RWPE2 (cell line): ENCODE measurements at regions not wholly inside any gene's neighbourhood (a gene's known extent, or its start where the extent isn't known, plus 50 kb on each side); places are given as distances from the start of the nearest gene placed in this dataset.

Experiments used
- ATAC-seq: fragments of 200-7000 bp; cut with Tn5 transposase; 3 replicates; pipeline ENCODE4 v1.9.1; 2021; ENCODE audit warnings: low read depth
- DNase-seq: peaks from one replicate; pipeline ENCODE4 v3.0.0-alpha.2; 2020; ENCODE audit warnings: low spot score
- H3K27ac ChIP-seq: fragments of 450-650 bp; 2 replicates; pipeline ENCODE4 v1.5.1; 2017; ENCODE audit warnings: mild to moderate bottlenecking; ENCODE audit not compliant: poor library complexity, severe bottlenecking
- H3K27me3 ChIP-seq: fragments of 250-450 bp; sonication (Bioruptor Pico); 2 replicates; pipeline ENCODE4 v1.5.1; 2021; ENCODE audit warnings: mild to moderate bottlenecking, moderate library complexity; ENCODE audit not compliant: insufficient read depth, poor library complexity, severe bottlenecking
- H3K36me3 ChIP-seq: fragments of 250-450 bp; sonication (Bioruptor Pico); 2 replicates; pipeline ENCODE4 v1.5.1; 2020; ENCODE audit warnings: low read depth, mild to moderate bottlenecking, moderate library complexity
- H3K4me1 ChIP-seq: fragments of 250-450 bp; sonication (Bioruptor Pico); 2 replicates; pipeline ENCODE4 v1.5.1; 2021; ENCODE audit warnings: mild to moderate bottlenecking, moderate library complexity; ENCODE audit not compliant: insufficient read depth, poor library complexity, severe bottlenecking
- H3K4me3 ChIP-seq: fragments of 250-450 bp; sonication (Bioruptor Pico); 2 replicates; pipeline ENCODE4 v1.5.1; 2021; ENCODE audit warnings: mild to moderate bottlenecking, moderate library complexity; ENCODE audit not compliant: severe bottlenecking
- H3K9me3 ChIP-seq: fragments of 250-450 bp; sonication (Bioruptor Pico); 2 replicates; pipeline ENCODE4 v1.5.1; 2021; ENCODE audit warnings: mild to moderate bottlenecking, moderate library complexity; ENCODE audit not compliant: severe bottlenecking
- CTCF ChIP-seq: fragments of 450-650 bp; IDR thresholded peaks from one replicate; pipeline ENCODE4 v1.5.1; 2017; ENCODE audit warnings: mild to moderate bottlenecking, moderate library complexity; ENCODE audit not compliant: poor library complexity, severe bottlenecking

- Histone ChIP-seq H3K4me1 (no peaks in the 10 kb centered on the region), H3K9me3 (no peaks in the 10 kb centered on the region), H3K27me3 (peaks cover 28% of the 10 kb centered on the region), H3K4me3 (no peak overlapping the region), H3K27ac (no peak overlapping the region), H3K36me3 (no peaks in the 10 kb centered on the region)
- ATAC-seq (no peak), DNase-seq (no peak)
- TF ChIP-seq CTCF = no peak
These were observed 233.1 kb downstream of the RPIA start for GRCh38 chr2:88924533-88924932.

GRCh38 chr2:88925770-88926462, 234.4 kb downstream of the RPIA start:
- Histone ChIP-seq H3K9me3 (no peaks in the 10 kb centered on the region), H3K4me3 (no peak overlapping the region), H3K36me3 (no peaks in the 10 kb centered on the region), H3K4me1 (no peaks in the 10 kb centered on the region), H3K27me3 (peaks cover 38% of the 10 kb centered on the region), H3K27ac (no peak overlapping the region)
- no peak for DNase-seq
- ATAC-seq = no peak
- no peak for TF ChIP-seq CTCF

- no peaks in the 10 kb centered on the region for H3K9me3 ChIP-seq
- ATAC-seq (no peak), DNase-seq (no peak)
- H3K36me3 ChIP-seq = no peaks in the 10 kb centered on the region
- no peaks in the 10 kb centered on the region for H3K4me1 ChIP-seq
- H3K27ac ChIP-seq = no peak overlapping the region
- no peak for TF ChIP-seq CTCF
- H3K4me3 ChIP-seq = no peak overlapping the region
- peaks cover 26% of the 10 kb centered on the region for H3K27me3 ChIP-seq
These were observed 235.7 kb downstream of the RPIA start for GRCh38 chr2:88927128-88927527.

GRCh38 chr2:88930659-88931058, 239.2 kb downstream of the RPIA start:
- H3K27me3 ChIP-seq = peaks cover 18% of the 10 kb centered on the region
- TF ChIP-seq CTCF = no peak

GRCh38 chr2:88932686-88933085, 241.2 kb downstream of the RPIA start:
- Histone ChIP-seq H3K9me3 (no peaks in the 10 kb centered on the region), H3K4me3 (no peak overlapping the region), H3K27ac (no peak overlapping the region), H3K4me1 (no peaks in the 10 kb centered on the region), H3K27me3 (peaks cover 18% of the 10 kb centered on the region), H3K36me3 (no peaks in the 10 kb centered on the region)
- no peak for TF ChIP-seq CTCF
- no peak for ATAC-seq
- no peak for DNase-seq

More at GRCh38 chr2:88930659-88931058, 239.2 kb downstream of the RPIA start:
- Histone ChIP-seq H3K4me1 (no peaks in the 10 kb centered on the region), H3K36me3 (no peaks in the 10 kb centered on the region), H3K27ac (no peak overlapping the region), H3K4me3 (no peak overlapping the region), H3K9me3 (no peaks in the 10 kb centered on the region)
- ATAC-seq (no peak), DNase-seq (no peak)
